Esophagus muscularis mucosa (tissue), 4 donors: ENCODE measurements at regions not wholly inside any gene's neighbourhood (a gene's known extent, or its start where the extent isn't known, plus 50 kb on each side); places are given as distances from the start of the nearest gene placed in this dataset.

ENCODE experiments used
- DNase-seq: peaks from one replicate; pipeline ENCODE4 v3.0.0-alpha.2; 2017; ENCODE audit errors: extremely low spot score
- H3K27ac ChIP-seq, 4 donors: fragments of 200-600 bp; sonication (generic); replicated peaks in 1 of 4; 1 replicate in 3 of 4; 2 replicates in 1 of 4; pipeline ENCODE4 v1.5.1; 2016 to 2019; ENCODE audit warnings: mild to moderate bottlenecking in 1 of 4
- H3K27me3 ChIP-seq, 4 donors: fragments of 200-600 bp; sonication (generic); one replicate each; pipeline versions ENCODE4 v1.5.1 to v1.6.0; 2016 to 2019
- H3K36me3 ChIP-seq, 4 donors: fragments of 200-600 bp; sonication (generic); one replicate each; pipeline ENCODE4 v1.5.1; 2016 to 2019
- H3K4me1 ChIP-seq, 4 donors: fragments of 200-600 bp; sonication (generic); one replicate each; pipeline ENCODE4 v1.5.1; 2016 to 2019
- H3K4me3 ChIP-seq, 4 donors: fragments of 200-600 bp; sonication (generic); 1 replicate in 2 of 4; 2 replicates in 2 of 4; pipeline ENCODE4 v1.5.1; 2016 to 2019; ENCODE audit warnings: mild to moderate bottlenecking in 4 of 4, moderate library complexity in 1 of 4
- H3K9me3 ChIP-seq, 4 donors: fragments of 200-600 bp; sonication (generic); 1 replicate in 3 of 4; 2 replicates in 1 of 4; pipeline ENCODE4 v1.5.1; 2016 to 2019
- EP300 ChIP-seq: sonication (generic); formaldehyde crosslinking; IDR thresholded peaks from one replicate; pipeline ENCODE4 v1.6.1; 2017; ENCODE audit warnings: antibody characterized with exemption
- POLR2A ChIP-seq: fragments of 450-650 bp; IDR thresholded peaks from one replicate; pipeline ENCODE4 v1.6.1; 2017; ENCODE audit warnings: antibody characterized with exemption, moderate library complexity, mild to moderate bottlenecking, low read depth
- POLR2AphosphoS5 ChIP-seq, 2 donors: sonication (generic); formaldehyde crosslinking; IDR thresholded peaks; one replicate each; pipeline ENCODE4 v1.6.1; 2017; ENCODE audit warnings: antibody characterized with exemption in 2 of 2
- WGBS: methylation state at CpG from one replicate; pipeline ENCODE4 v1.1.5; 2018; 5-methylcytosine and 5-hydroxymethylcytosine counted together
- intact Hi-C: fragments of 100-400 bp; cut with DNase I; formaldehyde crosslinking; loops from one replicate; pipeline ENCODE4 v1.15.1; 2023
- TF ChIP-seq, protein P1 (sequence below), 3 experiments: fragments of 200-600 bp in 2 of 3; fragments of 450-650 bp in 1 of 3; sonication (generic) in 2 of 3; IDR thresholded peaks; one replicate each; pipeline ENCODE4 v1.5.1; 2017 to 2019; ENCODE audit warnings: antibody characterized with exemption in 3 of 3, mild to moderate bottlenecking in 2 of 3, moderate library complexity in 1 of 3

DNA sequence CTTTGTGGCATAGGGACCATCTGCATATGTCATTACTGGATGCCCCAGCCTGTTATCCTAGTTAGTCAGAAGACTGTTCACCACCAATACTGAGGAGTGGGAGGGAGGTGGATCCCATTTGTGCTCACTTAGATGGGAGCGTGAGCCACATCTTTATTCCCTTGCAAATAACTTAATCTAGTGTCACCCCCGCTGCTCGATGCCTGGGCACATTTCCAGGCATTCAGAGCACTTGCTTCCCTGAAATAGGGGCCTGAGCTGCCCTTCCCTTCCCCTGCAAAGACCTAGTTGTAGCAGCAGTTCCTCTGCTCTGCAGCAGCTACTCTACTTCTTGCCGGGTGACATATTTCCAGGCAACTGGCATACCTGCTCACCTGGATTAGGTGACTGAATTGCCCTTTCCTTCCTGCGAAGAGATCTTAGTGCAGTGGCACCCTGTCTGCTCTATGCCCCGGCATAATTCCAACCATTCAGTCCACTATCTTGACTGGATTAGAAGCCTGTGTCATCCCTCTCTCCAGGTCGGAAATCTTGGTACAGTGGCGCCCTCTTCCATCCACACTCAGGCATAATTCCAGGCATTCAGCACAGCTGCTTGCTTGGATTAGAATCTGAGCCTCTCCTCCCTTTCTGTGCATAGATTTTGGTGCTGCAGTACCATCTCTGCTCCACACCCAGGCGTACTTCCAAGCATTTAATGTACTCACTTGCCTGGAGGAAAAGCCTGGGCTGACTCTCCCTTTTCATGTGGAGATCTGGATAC lies 1389.1 kb upstream of the TMEFF2 start:
- H3K9me3 ChIP-seq = peaks cover 0 to 17% (median 3%) of the 10 kb centered on the region in 4 donors
- H3K36me3 ChIP-seq = no peaks in the 10 kb centered on the region
- no peaks in the 10 kb centered on the region for H3K4me1 ChIP-seq
- intact Hi-C loops = no loop called here
- no peak for DNase-seq
- no peak overlapping the region for H3K4me3 ChIP-seq
- H3K27ac ChIP-seq = no peak overlapping the region
- H3K27me3 ChIP-seq = no peaks in the 10 kb centered on the region
- 73% methylated on average over 7 of the region's 9 CpGs for WGBS
- TF ChIP-seq EP300 (no peak), POLR2A (no peak)
- TF ChIP-seq, protein P1, sequence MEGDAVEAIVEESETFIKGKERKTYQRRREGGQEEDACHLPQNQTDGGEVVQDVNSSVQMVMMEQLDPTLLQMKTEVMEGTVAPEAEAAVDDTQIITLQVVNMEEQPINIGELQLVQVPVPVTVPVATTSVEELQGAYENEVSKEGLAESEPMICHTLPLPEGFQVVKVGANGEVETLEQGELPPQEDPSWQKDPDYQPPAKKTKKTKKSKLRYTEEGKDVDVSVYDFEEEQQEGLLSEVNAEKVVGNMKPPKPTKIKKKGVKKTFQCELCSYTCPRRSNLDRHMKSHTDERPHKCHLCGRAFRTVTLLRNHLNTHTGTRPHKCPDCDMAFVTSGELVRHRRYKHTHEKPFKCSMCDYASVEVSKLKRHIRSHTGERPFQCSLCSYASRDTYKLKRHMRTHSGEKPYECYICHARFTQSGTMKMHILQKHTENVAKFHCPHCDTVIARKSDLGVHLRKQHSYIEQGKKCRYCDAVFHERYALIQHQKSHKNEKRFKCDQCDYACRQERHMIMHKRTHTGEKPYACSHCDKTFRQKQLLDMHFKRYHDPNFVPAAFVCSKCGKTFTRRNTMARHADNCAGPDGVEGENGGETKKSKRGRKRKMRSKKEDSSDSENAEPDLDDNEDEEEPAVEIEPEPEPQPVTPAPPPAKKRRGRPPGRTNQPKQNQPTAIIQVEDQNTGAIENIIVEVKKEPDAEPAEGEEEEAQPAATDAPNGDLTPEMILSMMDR (IDR thresholded peaks at IDR 0.05) = no peak

DNA sequence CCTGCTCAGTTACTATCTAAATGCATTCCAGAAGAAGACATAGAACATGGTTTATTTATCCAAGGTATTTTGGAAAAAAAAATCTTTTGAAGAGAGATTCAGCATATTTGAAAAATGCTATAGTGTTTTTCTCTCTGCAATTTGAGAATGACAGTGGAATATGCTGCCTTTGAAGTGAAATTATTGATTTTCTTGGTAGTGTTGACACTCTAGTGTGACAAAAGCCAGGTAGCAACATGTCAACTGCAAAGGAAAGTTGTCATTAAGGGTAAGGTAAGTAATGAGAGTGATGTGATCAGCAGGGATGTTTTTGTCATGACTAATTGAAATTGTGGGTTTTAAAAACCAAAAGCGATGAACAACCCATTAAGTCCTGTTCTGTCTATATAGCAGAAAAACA lies 1387.1 kb upstream of the TMEFF2 start:
- H3K4me3 ChIP-seq = no peak overlapping the region
- peaks cover 0 to 17% (median 3%) of the 10 kb centered on the region in 4 donors for H3K9me3 ChIP-seq
- intact Hi-C loops = no loop called here
- H3K4me1 ChIP-seq = no peaks in the 10 kb centered on the region
- 93% methylated on average over 1 of the region's 1 CpG for WGBS
- H3K27ac ChIP-seq = no peak overlapping the region
- no peak for DNase-seq
- TF ChIP-seq POLR2A = no peak
- TF ChIP-seq EP300 = no peak
- TF ChIP-seq, protein P1 (IDR thresholded peaks at IDR 0.05) = no peak
- no peak for TF ChIP-seq POLR2AphosphoS5 (IDR thresholded peaks at IDR 0.05)
- no peaks in the 10 kb centered on the region for H3K36me3 ChIP-seq
- H3K27me3 ChIP-seq = no peaks in the 10 kb centered on the region

DNA sequence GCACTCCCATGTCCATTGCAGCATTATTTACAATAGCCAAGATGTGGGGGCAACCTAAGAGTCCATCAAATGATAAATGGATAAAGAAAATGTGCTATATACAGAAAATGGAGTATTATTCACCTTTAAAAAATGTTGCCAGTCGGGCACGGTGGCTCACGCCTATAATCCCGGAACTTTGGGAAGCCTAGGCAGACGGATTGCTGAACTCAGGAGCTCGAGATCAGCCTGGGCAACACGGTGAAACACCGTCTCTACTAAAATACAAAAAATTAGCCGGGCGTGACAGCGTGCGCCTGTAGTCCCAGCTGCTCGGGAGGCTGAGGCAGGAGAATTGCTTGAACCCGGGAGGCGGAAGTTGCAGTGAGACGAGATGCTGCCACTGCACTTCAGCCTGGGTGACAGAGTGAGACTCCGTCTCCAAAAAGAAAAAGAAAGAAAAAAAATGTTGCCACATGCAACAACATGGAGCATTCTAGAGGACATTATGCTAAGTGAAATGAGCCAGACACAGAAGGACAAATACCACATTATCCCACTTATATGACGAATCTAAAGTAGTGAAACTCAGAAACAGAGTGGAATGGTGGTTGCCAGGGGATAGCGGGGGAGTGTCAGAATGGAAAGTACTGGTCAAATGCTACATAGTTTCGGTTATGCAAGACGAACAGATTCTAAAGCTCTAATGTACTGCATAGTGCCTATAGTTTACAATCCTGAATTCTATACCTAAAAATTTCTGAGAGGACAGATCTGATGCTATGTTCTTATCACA lies 1385.6 kb upstream of the TMEFF2 start:
- Histone ChIP-seq H3K36me3 (no peaks in the 10 kb centered on the region), H3K27ac (no peak overlapping the region), H3K4me1 (no peaks in the 10 kb centered on the region), H3K27me3 (no peaks in the 10 kb centered on the region), H3K4me3 (no peak overlapping the region), H3K9me3 (peaks cover 0 to 9% (median 0%) of the 10 kb centered on the region in 4 donors)
- WGBS = 92% methylated on average over 21 of the region's 21 CpGs
- intact Hi-C loops = no loop called here
- DNase-seq = no peak
- no peak for TF ChIP-seq POLR2A
- no peak for TF ChIP-seq EP300
- no peak for TF ChIP-seq POLR2AphosphoS5 (IDR thresholded peaks at IDR 0.05)
- TF ChIP-seq, protein P1 (IDR thresholded peaks at IDR 0.05) = no peak

DNA sequence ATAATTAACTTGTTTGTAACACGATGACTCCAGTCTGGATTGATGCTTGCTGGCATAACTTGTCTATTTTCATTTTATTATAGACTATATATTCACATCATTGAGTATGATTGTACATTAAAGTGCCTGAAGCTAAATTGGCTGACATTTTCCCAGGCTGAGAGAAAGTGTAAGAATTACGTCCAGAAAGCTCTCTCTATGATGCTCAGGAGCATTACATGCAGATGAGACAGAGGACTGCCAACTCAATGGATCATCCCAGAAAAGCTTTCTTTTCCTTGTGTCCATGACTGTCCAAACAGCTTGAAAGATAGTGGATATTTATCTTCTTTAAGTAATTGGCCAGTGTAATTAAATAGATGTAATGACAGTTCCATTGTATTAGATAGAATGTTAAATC lies 1372.2 kb upstream of the TMEFF2 start:
- Histone ChIP-seq H3K27ac (no peak overlapping the region), H3K36me3 (no peaks in the 10 kb centered on the region), H3K27me3 (no peaks in the 10 kb centered on the region), H3K9me3 (no peaks in the 10 kb centered on the region), H3K4me1 (no peaks in the 10 kb centered on the region), H3K4me3 (no peak overlapping the region)
- DNase-seq = no peak
- intact Hi-C loops = no loop called here
- 64% methylated on average over 2 of the region's 2 CpGs for WGBS
- no peak for TF ChIP-seq POLR2AphosphoS5 (IDR thresholded peaks at IDR 0.05)

DNA sequence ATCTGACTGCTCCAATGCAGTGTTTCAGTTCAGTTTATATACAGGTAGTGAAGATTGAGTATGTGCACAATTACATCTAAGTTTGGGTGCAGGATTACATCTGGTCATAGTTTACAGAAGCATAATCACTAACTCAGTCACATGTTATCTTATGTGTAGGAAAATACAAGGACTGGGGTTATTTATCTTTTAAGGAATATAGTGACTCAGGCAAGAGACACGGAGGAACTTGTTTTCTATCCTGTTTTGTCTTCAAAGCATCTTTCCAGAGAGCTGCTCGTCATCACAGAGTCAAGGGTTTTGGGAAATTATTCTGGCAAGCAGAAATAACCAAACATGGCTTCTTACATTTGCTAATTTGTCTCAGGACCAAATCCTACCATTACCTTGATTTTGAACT lies 1371.5 kb upstream of the TMEFF2 start:
- intact Hi-C loops = no loop called here
- no peak for DNase-seq
- 50% methylated on average over 2 of the region's 2 CpGs for WGBS
- Histone ChIP-seq H3K9me3 (no peaks in the 10 kb centered on the region), H3K36me3 (no peaks in the 10 kb centered on the region), H3K27ac (no peak overlapping the region), H3K4me1 (no peaks in the 10 kb centered on the region), H3K27me3 (no peaks in the 10 kb centered on the region), H3K4me3 (no peak overlapping the region)
- no peak for TF ChIP-seq POLR2AphosphoS5 (IDR thresholded peaks at IDR 0.05)
- TF ChIP-seq, protein P1 (IDR thresholded peaks at IDR 0.05) = no peak
- no peak for TF ChIP-seq POLR2A
- TF ChIP-seq EP300 = no peak
